ENCODE measurements at regions not wholly inside any gene's neighbourhood (a gene's known extent, or its start where the extent isn't known, plus 50 kb on each side); places are given as distances from the start of the nearest gene placed in this dataset.

- H3K9me3 ChIP-seq (ENCODE audit: control insufficient read depth, low read depth, low read length) = no peaks in the 10 kb centered on the region
- no peaks in the 10 kb centered on the region for H3K36me3 ChIP-seq (ENCODE audit: control insufficient read depth, insufficient read depth, low read length)
- 100% methylated on average over 1 of the region's 3 CpGs for WGBS (ENCODE audit: insufficient coverage, low lambda C conversion rate)
- DNase-seq = no peak
- H3K4me1 ChIP-seq (ENCODE audit: control insufficient read depth, insufficient read depth, low read length) = no peaks in the 10 kb centered on the region
- no peaks in the 10 kb centered on the region for H3K27me3 ChIP-seq (ENCODE audit: control insufficient read depth, insufficient read depth, low read length)
- H3K4me3 ChIP-seq (ENCODE audit: low read length) = no peak overlapping the region
- H3K27ac ChIP-seq (ENCODE audit: low read length) = no peak overlapping the region
Observed at GRCh38 chr18:68270017-68270416, 444.9 kb downstream of the TMX3 start.

DNA sequence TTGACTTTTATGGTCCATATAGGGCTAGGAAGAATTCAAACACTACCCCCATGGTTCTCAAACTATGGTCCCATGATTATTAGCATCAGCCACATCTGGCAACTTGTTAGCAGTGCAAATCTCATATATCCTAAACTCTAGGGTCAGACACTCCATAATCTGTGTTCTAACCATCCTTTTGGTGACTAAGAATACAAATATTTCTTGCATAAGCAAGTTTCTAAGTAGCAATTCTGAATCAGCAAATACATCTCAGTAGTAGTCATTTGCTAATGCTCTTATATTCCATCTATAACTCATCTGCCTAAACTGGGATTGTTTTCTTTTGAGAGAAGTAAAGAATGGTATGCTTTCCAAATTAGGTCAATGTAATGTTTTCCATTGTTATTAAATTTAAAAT lies 447.3 kb downstream of the TMX3 start:
- no peaks in the 10 kb centered on the region for H3K9me3 ChIP-seq (ENCODE audit: control insufficient read depth, low read depth, low read length)
- H3K27ac ChIP-seq (ENCODE audit: low read length) = no peak overlapping the region
- H3K36me3 ChIP-seq (ENCODE audit: control insufficient read depth, insufficient read depth, low read length) = no peaks in the 10 kb centered on the region
- DNase-seq = no peak
- H3K4me3 ChIP-seq (ENCODE audit: low read length) = no peak overlapping the region
- no peaks in the 10 kb centered on the region for H3K27me3 ChIP-seq (ENCODE audit: control insufficient read depth, insufficient read depth, low read length)
- H3K4me1 ChIP-seq (ENCODE audit: control insufficient read depth, insufficient read depth, low read length) = no peaks in the 10 kb centered on the region

DNA sequence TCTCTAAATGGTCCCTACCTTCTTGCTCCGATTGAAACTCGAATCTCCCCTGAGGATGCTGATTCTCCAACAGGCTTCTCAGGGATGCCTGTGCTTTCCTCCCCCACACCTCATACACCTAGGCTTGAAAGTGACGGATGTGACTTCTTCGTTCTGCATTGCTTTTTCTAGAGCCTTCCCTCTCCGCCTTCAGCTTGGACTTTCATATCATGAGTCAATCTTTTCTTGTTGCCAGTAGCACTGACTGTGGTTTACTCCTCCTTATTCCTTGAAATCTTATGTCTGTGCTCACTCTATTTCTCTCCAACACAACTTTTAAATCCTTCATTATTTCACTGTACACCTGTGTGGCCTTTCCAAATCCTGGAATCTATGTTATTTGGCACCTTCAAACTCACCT lies 451.4 kb downstream of the TMX3 start:
- H3K36me3 ChIP-seq (ENCODE audit: control insufficient read depth, insufficient read depth, low read length) = no peaks in the 10 kb centered on the region
- no peaks in the 10 kb centered on the region for H3K27me3 ChIP-seq (ENCODE audit: control insufficient read depth, insufficient read depth, low read length)
- no peaks in the 10 kb centered on the region for H3K9me3 ChIP-seq (ENCODE audit: control insufficient read depth, low read depth, low read length)
- DNase-seq = no peak
- H3K4me1 ChIP-seq (ENCODE audit: control insufficient read depth, insufficient read depth, low read length) = no peaks in the 10 kb centered on the region
- no peak overlapping the region for H3K27ac ChIP-seq (ENCODE audit: low read length)
- no peak overlapping the region for H3K4me3 ChIP-seq (ENCODE audit: low read length)
- 100% methylated on average over 2 of the region's 5 CpGs for WGBS (ENCODE audit: insufficient coverage, low lambda C conversion rate)

GRCh38 chr18:68262690-68263294 lies 452.1 kb downstream of the TMX3 start:
- Histone ChIP-seq H3K27ac (ENCODE audit: low read length) (no peak overlapping the region), H3K27me3 (ENCODE audit: control insufficient read depth, insufficient read depth, low read length) (no peaks in the 10 kb centered on the region), H3K36me3 (ENCODE audit: control insufficient read depth, insufficient read depth, low read length) (no peaks in the 10 kb centered on the region), H3K4me1 (ENCODE audit: control insufficient read depth, insufficient read depth, low read length) (no peaks in the 10 kb centered on the region), H3K9me3 (ENCODE audit: control insufficient read depth, low read depth, low read length) (no peaks in the 10 kb centered on the region), H3K4me3 (ENCODE audit: low read length) (no peak overlapping the region)
- WGBS (ENCODE audit: insufficient coverage, low lambda C conversion rate) = 50% methylated on average over 1 of the region's 2 CpGs
- no peak for DNase-seq

DNA sequence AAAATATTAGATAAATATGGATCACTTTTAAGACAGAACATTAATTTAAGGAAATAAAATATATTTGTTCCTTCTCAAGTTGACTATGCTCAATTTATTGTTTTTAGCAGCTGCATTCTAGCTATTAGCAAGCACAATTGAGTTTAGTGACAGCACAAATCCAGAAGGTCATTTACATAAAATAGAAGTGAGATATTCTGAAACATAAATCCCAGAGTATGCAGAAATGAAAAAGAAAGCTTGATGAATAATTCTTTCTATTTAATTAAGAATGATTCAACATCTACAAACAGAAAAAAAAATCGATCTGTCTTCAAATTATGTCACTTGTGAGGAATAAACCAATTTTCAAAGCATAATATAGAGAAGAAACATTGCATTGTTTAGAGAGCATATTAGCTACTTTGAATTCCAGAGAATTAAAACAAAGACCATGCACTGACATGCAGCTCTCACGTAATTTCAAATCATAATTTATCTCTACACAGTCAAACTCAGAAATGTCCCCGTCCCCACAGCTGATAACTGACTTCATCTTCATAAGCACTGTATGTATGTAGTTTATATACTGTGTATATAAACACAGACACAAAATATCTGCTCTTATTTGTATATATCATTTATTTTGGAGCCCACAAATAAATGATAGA lies 458.4 kb downstream of the TMX3 start:
- no peaks in the 10 kb centered on the region for H3K36me3 ChIP-seq (ENCODE audit: control insufficient read depth, insufficient read depth, low read length)
- WGBS (ENCODE audit: insufficient coverage, low lambda C conversion rate) = 60% methylated on average over 1 of the region's 3 CpGs
- no peak overlapping the region for H3K4me3 ChIP-seq (ENCODE audit: low read length)
- H3K9me3 ChIP-seq (ENCODE audit: control insufficient read depth, low read depth, low read length) = no peaks in the 10 kb centered on the region
- no peaks in the 10 kb centered on the region for H3K27me3 ChIP-seq (ENCODE audit: control insufficient read depth, insufficient read depth, low read length)
- H3K27ac ChIP-seq (ENCODE audit: low read length) = no peak overlapping the region
- H3K4me1 ChIP-seq (ENCODE audit: control insufficient read depth, insufficient read depth, low read length) = no peaks in the 10 kb centered on the region
- no peak for DNase-seq

DNA sequence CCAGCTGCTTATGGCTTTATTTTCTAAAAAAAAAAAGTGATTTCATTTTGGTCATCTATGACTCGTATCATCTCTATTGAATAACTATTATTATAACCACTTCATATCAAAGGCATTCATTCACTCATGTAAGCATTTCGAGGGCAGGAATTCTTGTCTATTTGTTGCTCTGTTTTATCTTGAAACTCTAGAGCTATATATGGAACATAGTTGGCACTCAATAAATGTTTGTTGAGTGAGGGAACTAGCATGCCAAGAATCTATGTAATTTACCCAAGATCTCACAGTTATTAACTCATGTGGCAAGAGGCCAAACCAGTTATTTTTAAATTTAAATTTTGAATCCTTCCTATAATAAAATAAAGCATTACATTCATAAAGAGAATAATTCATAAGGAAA lies 470.1 kb downstream of the TMX3 start:
- Histone ChIP-seq H3K27me3 (ENCODE audit: control insufficient read depth, insufficient read depth, low read length) (no peaks in the 10 kb centered on the region), H3K9me3 (ENCODE audit: control insufficient read depth, low read depth, low read length) (no peaks in the 10 kb centered on the region), H3K4me1 (ENCODE audit: control insufficient read depth, insufficient read depth, low read length) (no peaks in the 10 kb centered on the region), H3K4me3 (ENCODE audit: low read length) (no peak overlapping the region), H3K27ac (ENCODE audit: low read length) (no peak overlapping the region), H3K36me3 (ENCODE audit: control insufficient read depth, insufficient read depth, low read length) (no peaks in the 10 kb centered on the region)
- WGBS (ENCODE audit: insufficient coverage, low lambda C conversion rate) = 93% methylated on average over 2 of the region's 2 CpGs
- no peak for DNase-seq

DNA sequence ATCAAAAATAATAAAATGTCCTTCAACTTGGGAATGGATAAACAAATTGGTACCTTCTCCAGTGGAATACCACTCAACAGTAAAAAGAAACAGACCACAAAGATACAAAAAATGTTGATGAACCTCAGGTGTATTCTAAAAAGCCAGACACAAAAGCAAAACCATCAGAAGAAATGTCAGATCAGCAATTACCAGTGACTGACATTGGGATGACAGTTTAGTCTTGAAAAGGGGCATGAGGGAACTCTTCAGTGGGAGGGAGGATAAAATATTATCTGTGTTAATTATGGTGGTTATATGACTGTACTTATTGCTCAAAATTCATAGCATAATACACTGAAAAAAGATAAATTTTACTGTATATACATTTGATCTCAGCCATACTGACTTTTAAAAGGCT lies 473.0 kb downstream of the TMX3 start:
- Histone ChIP-seq H3K9me3 (ENCODE audit: control insufficient read depth, low read depth, low read length) (no peaks in the 10 kb centered on the region), H3K27ac (ENCODE audit: low read length) (no peak overlapping the region), H3K4me3 (ENCODE audit: low read length) (no peak overlapping the region), H3K36me3 (ENCODE audit: control insufficient read depth, insufficient read depth, low read length) (no peaks in the 10 kb centered on the region), H3K4me1 (ENCODE audit: control insufficient read depth, insufficient read depth, low read length) (no peaks in the 10 kb centered on the region), H3K27me3 (ENCODE audit: control insufficient read depth, insufficient read depth, low read length) (no peaks in the 10 kb centered on the region)
- no peak for DNase-seq

DNA sequence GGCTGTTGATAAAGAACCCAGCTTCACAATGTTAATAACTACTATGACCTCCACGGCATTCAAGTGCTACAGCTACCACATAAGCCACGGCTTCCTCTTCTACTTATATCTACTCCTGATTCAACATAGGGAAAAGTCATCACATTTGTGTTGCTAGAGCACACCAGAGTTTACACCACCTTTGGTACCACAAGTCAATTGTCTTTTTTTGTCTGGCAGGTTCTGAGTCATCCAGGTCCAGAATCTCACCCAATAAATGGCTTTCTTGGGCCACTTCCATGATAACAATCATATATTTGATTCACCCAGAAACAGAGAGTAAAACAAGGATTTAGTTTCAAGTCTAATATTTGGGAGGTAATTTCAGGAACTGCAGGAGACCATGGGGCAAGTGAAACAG lies 480.2 kb downstream of the TMX3 start:
- H3K9me3 ChIP-seq (ENCODE audit: control insufficient read depth, low read depth, low read length) = no peaks in the 10 kb centered on the region
- H3K27ac ChIP-seq (ENCODE audit: low read length) = no peak overlapping the region
- H3K4me1 ChIP-seq (ENCODE audit: control insufficient read depth, insufficient read depth, low read length) = no peaks in the 10 kb centered on the region
- no peak overlapping the region for H3K4me3 ChIP-seq (ENCODE audit: low read length)
- DNase-seq = no peak
- WGBS (ENCODE audit: insufficient coverage, low lambda C conversion rate) = no CpG with 5 or more reads among the region's 2 CpGs
- no peaks in the 10 kb centered on the region for H3K27me3 ChIP-seq (ENCODE audit: control insufficient read depth, insufficient read depth, low read length)
- H3K36me3 ChIP-seq (ENCODE audit: control insufficient read depth, insufficient read depth, low read length) = no peaks in the 10 kb centered on the region

- no peaks in the 10 kb centered on the region for H3K4me1 ChIP-seq (ENCODE audit: control insufficient read depth, insufficient read depth, low read length)
- DNase-seq = no peak
Observed at GRCh38 chr18:68234131-68234530, 480.8 kb downstream of the TMX3 start.

DNA sequence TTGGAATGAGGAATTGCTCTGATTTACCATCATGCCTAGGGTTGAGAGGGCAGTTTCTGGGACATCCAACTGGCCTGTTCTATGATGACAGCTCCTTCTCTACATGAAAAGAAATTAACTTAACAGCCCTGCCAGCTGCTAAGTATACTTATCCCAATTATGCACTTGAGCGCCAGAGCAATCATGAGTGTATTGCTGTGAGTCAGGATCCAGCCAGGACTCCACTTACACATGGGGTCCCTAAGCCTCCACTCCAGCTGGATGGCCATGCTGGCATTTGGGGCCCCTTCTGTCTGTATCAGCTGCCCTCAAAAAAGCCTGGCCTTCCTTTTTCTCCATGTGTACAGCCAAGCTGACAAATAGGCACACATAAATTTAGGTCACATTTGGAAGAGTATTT lies 481.9 kb downstream of the TMX3 start:
- Histone ChIP-seq H3K4me3 (ENCODE audit: low read length) (no peak overlapping the region), H3K9me3 (ENCODE audit: control insufficient read depth, low read depth, low read length) (no peaks in the 10 kb centered on the region), H3K36me3 (ENCODE audit: control insufficient read depth, insufficient read depth, low read length) (no peaks in the 10 kb centered on the region), H3K27ac (ENCODE audit: low read length) (no peak overlapping the region), H3K27me3 (ENCODE audit: control insufficient read depth, insufficient read depth, low read length) (no peaks in the 10 kb centered on the region), H3K4me1 (ENCODE audit: control insufficient read depth, insufficient read depth, low read length) (no peaks in the 10 kb centered on the region)
- no CpG with 5 or more reads among the region's 1 CpG for WGBS (ENCODE audit: insufficient coverage, low lambda C conversion rate)
- DNase-seq = no peak

More at GRCh38 chr18:68234131-68234530, 480.8 kb downstream of the TMX3 start:
- H3K9me3 ChIP-seq (ENCODE audit: control insufficient read depth, low read depth, low read length) = no peaks in the 10 kb centered on the region
- no peak overlapping the region for H3K27ac ChIP-seq (ENCODE audit: low read length)
- H3K4me3 ChIP-seq (ENCODE audit: low read length) = no peak overlapping the region
- H3K27me3 ChIP-seq (ENCODE audit: control insufficient read depth, insufficient read depth, low read length) = no peaks in the 10 kb centered on the region
- no peaks in the 10 kb centered on the region for H3K36me3 ChIP-seq (ENCODE audit: control insufficient read depth, insufficient read depth, low read length)
- WGBS (ENCODE audit: insufficient coverage, low lambda C conversion rate) = no CpG with 5 or more reads among the region's 1 CpG

DNA sequence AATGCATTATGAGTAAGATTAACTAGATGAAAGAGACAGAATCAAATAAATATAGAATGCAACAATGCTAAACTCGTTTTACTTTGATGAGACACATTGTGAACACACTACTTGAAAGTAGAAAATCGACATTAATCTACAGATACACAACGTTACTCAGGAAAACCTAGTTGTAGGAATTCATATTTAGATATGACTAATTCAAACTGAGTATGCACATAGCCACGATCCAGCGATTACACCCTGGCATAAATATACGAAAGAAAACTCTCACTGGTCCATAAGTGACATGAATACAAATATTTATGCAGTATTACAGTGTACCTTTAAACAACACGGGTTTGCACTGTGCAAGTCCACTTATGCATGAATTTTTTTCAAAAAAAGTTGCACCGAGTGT lies 485.6 kb downstream of the TMX3 start:
- no peak for DNase-seq
- Histone ChIP-seq H3K36me3 (ENCODE audit: control insufficient read depth, insufficient read depth, low read length) (no peaks in the 10 kb centered on the region), H3K4me3 (ENCODE audit: low read length) (no peak overlapping the region), H3K4me1 (ENCODE audit: control insufficient read depth, insufficient read depth, low read length) (no peaks in the 10 kb centered on the region), H3K27me3 (ENCODE audit: control insufficient read depth, insufficient read depth, low read length) (no peaks in the 10 kb centered on the region), H3K9me3 (ENCODE audit: control insufficient read depth, low read depth, low read length) (no peaks in the 10 kb centered on the region), H3K27ac (ENCODE audit: low read length) (no peak overlapping the region)
- 84% methylated on average over 5 of the region's 8 CpGs for WGBS (ENCODE audit: insufficient coverage, low lambda C conversion rate)
